Epidermal melanocyte (primary cell): ENCODE measurements at regions not wholly inside any gene's neighbourhood (a gene's known extent, or its start where the extent isn't known, plus 50 kb on each side); places are given as distances from the start of the nearest gene placed in this dataset.

Experiments used
- DNase-seq: peaks from one replicate; pipeline ENCODE4 v3.0.0; 2011; ENCODE audit warnings: low spot score; ENCODE audit not compliant: insufficient read length

DNA sequence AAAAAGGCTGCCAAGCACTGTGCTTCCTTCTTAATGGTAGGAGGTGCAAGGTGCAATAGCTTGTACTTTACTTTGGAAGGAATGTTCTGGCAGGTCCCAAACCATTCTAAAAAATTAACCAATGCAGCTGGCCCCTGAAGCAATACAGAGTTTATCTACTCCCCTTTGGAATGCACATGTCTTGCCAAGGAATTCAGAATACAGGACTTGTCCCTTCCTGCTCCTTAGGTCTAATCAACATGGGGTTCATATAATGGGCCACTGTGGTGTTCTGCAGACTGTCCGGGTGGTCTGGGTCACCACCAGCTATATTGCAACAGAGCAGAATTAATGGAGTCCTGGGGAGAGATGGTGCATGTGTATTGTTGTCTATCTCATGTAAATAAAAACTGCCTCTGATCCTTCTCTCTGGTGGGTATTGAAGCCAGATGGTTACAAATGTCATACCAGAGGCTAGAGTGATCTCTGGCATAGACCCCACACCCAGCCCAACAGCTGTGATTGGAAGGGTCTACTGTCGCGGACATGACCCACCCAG is 112.8 kb downstream of the RIPK4 start:
- peak; percentile 50 for DNase-seq

DNA sequence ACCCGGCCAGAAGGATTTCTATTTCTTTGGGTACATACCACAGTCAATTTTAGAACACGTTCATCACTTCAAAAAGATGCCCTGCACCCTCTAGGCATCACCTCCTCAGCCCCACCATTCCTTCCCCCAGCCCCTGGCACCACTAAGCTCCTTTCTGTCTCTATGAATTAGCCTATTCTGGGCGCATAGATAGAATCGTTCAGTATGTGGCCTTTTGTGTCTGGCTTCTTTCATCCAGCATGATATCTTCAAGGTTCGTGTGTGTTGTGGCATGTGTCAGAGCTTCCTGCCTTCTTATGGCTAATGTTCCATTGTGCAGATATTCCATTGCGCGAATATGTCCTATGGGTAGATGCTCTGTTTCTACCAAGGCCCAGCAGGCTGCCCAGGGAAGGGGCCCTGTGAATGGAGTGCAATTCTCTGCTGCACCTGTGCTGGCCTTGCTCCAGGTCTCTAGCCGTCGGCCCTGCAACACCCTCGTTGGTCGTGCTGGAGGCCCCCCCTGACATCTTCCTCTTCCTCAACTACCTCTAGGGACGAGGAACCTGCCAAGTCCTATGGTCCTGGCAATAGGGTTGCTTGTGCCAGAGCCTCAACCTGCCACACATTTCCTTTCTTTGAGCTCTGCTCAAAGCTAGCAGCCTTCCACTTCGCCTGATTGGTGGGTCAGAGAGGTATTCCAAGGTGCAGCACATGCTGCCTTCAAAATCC is 113.5 kb downstream of the RIPK4 start:
- DNase-seq, result no peak

DNA sequence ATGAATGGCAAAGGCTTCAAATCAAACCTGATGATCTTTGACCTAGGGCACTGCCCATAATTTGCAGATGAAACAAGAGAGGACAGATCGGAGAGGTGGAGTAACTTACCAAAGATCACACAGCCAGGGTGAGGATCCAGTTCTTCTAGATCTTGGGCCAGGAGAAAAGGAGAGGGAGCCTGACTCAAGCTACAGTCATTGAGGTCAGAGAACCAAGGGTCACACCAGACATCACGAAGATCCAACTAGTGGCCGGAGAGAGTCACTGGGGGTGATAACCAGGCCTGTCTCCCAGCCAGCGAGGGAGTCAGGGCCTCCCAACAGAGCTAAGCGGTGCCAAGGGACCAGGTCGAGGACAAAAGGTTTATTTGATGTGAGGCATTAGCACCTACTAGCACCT is 115.0 kb downstream of the RIPK4 start:
- DNase-seq, result no peak

DNA sequence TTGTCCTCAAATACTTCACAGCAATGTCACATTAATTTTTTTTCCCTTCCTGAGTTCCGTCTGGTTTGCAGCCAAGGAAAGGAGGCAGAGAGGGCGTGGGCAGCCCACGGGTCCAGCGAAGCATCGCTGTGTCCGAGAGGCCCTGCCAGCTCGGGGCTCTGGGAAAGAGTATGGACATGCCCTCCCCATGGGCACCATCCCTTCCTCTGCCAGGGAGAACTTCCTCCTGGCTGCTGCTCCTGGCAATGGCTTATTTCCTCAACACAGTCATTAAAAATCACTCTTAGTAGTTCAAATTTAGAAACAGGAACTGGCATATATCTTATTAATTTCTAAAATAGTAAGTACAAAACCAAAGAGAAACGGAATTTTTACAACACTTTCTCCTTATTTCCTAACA is 115.4 kb downstream of the RIPK4 start:
- DNase-seq, result no peak

DNA sequence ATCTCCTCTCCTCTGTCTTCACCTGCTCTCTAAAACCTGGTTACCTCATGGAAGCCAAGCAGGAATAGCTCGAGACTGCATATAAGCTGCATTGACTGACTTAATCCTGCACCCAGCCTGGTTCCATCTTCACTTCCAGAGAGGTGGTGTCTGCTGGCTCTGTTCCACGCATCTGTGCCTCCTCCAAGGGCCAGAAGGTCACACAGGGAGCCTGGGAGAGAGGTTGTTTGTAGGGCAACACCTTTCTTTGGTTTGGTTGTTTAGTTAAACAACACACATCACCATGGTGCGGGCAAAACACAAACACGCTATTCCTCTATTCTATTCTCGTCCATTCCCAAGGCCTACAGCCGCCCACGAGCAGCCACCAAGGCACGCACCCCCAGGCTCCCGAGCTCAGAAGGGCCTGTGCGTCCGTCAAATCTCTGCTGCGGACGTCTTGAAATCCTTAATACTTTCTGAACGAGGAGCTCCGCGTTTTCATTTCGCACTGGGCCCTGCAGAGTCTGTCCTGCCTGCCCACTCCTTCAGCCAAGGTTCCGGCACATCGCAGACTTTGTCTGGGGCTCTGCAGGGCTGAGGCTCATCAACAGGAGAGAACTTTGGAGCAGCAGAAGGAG is 116.2 kb downstream of the RIPK4 start:
- no peak for DNase-seq

DNA sequence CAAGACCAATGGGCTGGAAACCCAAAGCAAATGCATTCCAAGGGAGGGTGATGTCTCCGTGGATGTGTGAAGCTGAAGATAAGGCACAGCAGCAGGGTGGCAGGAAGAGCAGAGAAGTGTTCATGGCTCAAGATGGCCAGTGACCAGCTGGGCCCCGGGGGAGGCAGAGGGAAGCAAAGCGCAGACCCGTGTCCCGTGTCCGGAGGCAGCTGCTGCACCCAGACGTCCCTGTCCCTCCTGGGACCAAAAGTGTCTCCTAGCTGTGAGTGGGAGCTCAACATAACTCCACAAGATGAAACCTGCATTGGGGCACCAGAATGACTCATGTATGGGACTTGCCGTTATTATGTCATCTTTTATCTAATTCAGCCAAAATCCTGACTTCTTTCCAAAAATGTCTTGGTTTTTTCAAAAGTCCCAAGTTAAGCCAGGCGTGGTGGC is 118.2 kb downstream of the RIPK4 start:
- DNase-seq, result no peak

DNA sequence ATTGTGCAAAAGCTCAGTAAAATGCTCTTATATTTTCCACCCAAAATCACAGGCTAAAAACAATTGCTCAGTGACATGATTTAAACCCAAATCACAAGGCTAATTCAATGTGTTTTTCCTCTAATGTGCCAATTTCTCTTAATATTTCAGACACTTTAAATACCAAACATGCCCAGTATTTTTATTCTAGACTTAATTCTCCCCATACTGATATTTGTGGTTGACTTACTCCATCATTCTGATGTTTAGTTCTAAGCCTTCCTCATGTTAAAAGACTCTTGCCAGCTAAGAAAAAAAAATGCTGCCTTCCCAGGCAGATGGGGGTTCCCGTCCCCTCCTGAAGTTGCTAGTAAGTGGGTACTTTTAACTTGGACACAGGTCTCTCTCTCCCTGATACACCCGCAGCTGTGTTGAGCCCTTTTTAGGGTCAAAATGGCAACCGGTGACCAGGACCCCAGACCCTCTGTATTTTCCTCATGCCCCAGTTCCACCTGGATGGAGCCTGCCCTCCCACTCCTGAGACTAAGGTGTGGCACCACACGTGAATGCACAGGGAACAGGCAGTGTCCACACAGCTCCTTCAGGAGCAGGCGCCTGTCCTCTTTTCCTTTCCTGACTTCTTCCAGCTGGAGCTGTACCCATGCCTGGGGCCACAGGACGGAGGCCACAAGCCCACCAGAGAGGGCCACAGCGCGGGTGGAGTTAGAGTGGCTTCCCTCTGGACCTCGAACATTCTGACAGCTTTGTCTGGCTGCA is 118.9 kb downstream of the RIPK4 start:
- no peak for DNase-seq

DNA sequence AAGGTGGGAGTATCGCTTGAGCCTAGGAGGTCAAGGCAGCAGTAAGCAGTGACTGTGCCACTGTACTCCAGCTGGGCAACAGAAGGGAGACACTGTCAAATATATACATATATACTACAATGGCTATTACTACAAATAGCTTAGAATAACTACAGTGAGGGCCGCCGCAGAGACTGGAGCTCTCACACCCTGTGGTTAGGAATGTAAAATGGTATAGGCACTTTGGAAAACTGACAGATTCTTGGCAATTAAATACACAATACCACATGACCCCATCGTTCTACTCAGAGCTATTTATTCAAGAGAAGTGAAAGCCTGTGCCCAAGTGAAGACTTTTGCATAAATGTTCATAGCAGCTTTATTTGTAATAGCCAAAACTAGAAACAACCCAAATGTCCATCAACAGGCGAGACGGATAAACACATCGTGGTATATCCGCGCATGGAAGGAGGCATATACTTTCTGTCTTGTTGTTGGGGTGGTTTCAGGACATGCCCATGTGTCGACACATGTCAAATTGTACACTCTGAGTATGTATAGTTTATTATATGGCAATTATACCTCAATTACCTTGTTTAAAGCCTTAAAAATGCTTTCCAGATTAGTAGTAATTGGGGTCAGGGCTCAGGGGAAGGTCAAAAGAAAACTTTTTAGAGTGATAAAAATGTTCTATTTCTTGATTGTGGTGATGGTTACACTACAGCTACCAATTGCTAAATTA is 123.4 kb downstream of the RIPK4 start:
- no peak for DNase-seq

DNA sequence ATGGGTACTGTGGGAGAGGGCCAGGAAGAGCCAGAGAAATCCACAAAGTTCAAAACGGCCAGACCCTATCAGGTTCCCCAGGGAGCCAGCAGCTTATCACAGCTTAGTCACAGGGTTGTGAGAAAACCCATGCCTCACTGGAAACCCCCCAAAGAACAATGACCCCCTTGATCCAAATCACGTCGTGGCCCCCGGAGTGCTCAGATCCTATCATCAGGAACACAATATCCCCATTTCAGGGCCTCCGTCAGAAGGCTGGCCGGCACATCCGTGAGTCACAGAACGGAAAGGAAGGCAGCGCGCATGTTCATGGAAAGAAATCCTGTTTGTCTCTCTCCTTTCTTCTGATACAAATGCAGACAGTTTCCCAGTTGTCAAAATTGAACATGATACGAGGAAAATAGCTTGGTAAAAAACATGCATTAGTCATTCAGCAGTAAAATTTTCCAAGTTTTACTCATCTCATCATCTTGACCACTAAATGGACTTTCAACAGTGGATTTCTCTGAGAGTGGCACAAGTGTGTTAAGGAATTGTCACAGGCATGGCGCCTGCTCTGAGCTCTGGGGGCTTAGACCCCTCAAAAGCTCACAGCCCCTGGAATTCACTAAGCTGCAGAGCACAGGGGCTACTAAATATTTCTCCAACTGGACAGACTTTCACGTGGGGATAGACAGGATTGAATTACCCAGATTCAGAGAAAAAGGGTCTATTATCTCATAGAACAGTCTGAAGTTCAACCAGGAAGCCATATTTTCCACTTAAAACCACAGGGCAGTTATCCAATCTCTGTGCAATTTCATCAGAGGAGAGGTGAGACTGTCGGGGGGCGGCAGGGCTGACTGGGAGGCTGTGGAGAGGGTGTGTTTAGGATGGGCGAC is 124.8 kb downstream of the RIPK4 start:
- DNase-seq, result peak; percentile 79

DNA sequence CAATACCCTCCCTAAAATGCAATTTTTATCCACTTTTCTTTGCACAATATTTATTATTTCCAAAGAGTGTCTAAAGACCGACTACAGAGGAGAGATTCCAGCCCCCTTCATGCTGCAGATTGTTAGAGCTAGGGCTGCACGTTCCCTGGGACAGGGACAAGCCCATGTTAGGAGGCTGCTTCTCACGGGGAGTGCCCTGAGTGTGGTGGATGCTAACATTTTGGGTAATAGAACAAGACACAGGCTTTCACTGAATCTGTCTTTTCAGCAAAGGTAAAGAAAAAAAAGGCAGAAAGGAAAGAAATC is 125.4 kb downstream of the RIPK4 start:
- no peak for DNase-seq

DNA sequence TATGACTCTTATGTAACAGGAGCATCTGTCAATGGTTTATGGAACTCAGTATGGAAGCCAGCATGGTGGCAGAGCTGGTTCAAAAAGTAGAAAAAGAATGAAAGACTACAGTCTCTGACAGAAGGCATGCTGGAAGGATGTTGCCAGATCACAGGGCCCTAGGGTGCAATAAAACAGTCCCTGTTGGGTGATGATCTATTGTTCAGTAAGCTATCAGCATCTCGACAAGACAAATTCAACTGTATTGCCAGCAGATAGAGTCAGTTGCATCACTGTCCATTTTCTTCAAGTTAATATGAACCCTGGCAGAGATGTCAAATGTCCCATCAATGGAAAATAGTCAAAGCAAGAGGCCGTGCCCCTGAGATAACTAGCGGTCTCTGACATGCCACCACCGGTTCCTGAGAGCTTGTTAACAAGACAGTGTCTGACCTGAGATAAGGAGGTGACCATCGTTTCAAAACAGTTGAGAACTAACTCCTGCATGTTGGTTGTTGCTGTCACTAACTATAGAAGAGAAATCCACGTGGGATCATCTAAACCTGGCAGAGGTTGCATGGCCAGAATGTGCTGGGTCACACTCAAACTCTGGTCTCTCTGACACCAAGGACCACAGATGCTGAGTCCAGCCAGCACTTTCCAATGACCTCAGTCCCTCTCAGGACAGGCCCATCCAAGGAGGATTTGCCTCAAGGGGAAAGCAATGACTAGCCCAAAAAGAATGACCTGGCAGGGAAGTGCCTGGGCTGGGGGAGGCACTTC is 125.9 kb downstream of the RIPK4 start:
- no peak for DNase-seq

DNA sequence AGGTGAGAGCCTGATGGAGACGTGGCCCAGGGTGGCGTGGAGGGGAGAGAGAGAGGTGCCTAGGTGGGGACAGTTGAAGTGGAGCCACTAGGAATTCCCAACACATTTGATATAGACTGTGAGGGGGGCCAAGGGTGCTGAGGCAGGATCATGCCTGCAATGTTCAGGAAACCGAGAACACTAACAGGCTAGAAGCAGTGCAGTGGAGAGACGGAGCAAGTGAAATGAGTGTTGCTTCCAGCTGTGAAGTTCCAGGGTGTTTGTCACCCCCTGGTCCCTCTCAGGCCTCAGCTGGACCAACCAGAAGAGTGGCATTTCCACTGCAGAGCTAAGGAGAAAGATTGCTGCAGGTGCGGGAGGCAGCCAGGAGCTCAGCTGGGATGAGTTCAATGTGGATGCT is 127.1 kb downstream of the RIPK4 start:
- no peak for DNase-seq

DNA sequence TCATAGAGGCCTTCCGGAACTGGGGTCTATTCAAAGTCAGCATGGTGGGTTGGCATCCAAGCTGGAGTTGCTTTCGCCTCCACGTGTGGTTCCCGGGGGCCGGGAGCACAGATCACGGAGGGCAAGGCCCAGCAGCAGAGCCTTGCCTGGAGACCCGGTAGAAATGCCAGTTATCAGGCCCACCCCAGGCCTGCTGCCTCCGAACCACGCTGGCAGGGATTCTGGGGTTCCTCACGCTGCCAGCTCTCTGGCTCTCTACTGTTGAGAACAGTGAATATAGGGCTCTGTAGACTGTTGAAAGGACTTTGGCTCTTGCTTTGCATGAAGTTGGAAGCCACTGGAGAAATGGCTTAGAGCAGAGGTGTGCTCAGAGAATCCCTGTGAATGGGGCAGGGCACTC is 127.5 kb downstream of the RIPK4 start:
- no peak for DNase-seq

DNA sequence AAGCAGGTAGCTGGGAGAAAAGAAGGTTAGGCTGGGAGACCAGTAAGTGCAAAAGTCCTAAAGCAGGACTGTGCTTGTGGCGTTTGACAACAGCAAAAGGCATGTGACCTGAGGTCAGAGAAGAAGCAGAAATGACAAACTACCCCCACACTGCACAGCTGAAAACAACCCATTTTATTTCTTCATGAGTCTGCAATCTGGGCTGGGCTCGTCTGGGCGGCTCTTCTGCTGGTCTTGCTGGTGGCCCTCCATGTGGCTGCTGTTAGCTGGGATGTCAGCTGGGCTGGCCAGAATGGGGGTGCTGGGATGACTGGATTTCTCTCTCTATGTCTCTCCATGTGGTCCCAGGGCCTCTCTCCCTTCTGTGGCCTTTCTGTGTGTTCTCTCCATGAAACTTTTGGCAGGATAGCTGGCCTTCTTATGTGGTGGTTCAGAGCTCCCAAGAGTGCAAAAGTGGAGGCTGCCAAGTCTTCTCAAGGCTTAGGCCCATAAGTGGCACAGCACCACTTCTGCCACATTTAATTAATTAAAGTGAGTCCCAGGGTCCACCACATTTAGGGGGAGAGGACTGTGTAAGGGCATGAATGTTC is 128.6 kb downstream of the RIPK4 start:
- no peak for DNase-seq

DNA sequence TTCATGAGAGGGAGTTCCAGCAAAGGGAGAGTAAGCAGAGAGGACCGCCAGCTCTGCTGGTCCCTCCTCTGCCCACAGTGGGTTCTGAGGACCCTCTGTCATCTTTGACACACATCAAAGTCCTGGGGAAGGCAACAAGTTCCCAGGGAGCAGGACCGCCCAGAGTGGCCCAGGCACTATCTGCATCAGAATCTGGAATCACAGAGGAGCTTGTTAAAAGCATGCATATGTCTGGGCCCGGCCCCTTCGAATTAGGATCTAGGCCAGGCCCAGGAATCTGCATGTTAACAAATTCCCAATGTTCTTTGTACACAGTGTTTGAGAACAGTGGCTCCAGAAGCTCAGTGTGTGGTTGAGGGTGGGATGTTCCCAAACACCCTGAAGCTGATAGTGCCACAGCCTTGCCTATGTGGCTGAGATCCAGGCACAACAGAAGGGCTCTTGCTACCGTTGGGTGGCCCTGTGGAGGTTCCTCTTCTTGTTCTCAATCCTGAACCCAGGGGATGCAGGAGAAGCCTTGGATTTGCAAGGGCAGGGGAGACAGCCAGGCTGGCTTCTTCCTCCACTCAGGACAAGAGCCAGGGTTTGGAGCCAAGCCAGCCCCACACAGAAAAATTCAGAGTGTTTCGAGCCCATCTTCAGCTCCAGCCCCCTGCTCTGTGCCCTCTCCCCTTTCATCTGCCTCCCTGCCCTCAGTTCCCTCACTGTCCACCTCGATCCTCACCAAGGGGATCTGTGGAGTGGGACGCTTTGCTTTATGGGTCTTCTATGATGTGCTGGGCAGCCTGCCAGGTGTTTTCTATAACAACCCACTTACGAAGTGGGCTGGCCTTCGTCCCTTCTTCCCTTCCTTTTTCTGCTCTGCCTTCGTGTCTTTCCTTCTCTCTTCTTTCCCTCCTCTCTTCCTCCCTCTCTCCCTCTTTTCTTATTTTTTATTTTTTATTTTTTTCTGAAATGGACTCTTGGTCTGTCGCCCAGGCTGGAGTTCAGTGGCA is 129.0 kb upstream of the TMPRSS2 start:
- DNase-seq, result no peak

DNA sequence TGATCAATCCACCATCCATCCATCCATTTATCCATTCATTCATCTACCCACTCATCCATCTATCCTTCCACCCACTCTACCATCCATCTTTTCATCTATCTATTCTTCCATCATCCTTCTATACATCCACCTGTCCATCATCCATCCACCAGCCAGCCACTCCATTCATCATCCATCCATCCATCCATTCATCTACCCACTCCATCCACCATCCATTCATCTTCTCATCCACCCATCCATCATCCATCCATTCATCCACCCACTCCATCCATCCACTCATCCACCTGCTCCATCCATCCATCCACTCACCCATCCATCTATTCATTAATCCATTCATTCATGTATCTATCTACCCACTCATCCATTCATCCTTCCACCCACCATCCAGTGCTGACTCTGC is 127.9 kb upstream of the TMPRSS2 start:
- no peak for DNase-seq

DNA sequence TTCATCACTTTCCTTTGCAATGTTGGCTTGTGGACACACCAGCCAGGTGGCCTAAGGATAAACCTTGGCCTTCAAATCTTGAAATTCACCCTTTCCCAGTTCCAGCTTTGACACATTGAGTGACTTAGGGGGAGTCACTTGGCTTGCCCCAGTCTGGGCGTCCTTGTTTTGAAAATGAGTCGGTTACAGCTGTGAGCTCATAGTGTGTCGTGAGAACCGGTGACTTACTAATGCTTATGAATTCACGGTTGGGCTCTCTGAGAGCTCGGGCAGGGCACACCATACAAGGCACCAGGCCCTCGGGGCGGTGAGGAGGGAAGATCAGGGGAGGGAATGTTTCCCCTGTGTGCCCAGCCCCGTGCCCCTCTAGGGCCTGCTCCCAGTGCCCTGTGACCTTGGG is 126.9 kb upstream of the TMPRSS2 start:
- DNase-seq, result no peak

DNA sequence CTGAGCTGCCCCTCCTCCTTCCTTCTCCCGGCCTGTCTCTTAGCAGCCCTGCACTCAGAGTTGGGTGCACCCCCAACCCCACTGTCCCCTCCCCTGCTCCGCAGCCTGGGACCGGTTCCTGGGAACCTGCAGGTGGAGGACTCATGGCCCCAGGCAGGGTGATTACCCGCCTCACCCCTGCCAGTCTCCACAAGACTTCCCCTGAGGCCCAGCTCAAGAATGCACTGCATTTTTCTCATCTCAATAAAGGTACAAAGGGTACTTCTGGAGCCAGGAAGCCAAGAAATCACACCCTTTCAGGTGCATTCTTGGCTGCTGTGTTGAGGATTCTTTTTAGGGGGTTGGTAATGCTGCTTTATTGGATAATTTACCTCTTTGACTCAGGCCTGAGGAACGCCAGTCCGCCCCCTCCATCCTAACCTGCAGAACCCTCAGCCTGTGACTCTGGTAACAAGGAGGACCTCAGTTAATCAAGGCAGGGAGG is 126.3 kb upstream of the TMPRSS2 start:
- DNase-seq, result no peak
